Activated CD4-positive, alpha-beta T cell treated with anti-CD3 and anti-CD28 coated beads for 48 hours (primary cell): ENCODE measurements at regions not wholly inside any gene's neighbourhood (a gene's known extent, or its start where the extent isn't known, plus 50 kb on each side); places are given as distances from the start of the nearest gene placed in this dataset.

ENCODE experiments used
- DNase-seq: peaks from one replicate; pipeline ENCODE4 v3.0.0-alpha.2; 2020

- no peak for DNase-seq
Observed at GRCh38 chr3:106184540-106185457, 316.0 kb upstream of the CBLB start.

GRCh38 chr3:106185949-106186348 lies 317.1 kb upstream of the CBLB start:
- no peak for DNase-seq

GRCh38 chr3:106190296-106190695 lies 321.5 kb upstream of the CBLB start:
- DNase-seq, result no peak

- no peak for DNase-seq
Observed at GRCh38 chr3:106191211-106191610, 322.4 kb upstream of the CBLB start.

- no peak for DNase-seq
Observed at GRCh38 chr3:106191913-106192312, 323.1 kb upstream of the CBLB start.

GRCh38 chr3:106193876-106194275 lies 325.1 kb upstream of the CBLB start:
- no peak for DNase-seq

GRCh38 chr3:106194726-106195125 lies 325.9 kb upstream of the CBLB start:
- no peak for DNase-seq

- no peak for DNase-seq
Observed at GRCh38 chr3:106197532-106198194, 328.9 kb upstream of the CBLB start.

- no peak for DNase-seq
Observed at GRCh38 chr3:106204160-106204868, 335.5 kb upstream of the CBLB start.

- DNase-seq, result peak; percentile 23
Observed at GRCh38 chr3:106206146-106206545, 337.3 kb upstream of the CBLB start.

- DNase-seq, result no peak
Observed at GRCh38 chr3:106206613-106207012, 337.8 kb upstream of the CBLB start.

- no peak for DNase-seq
Observed at GRCh38 chr3:106208251-106208650, 339.4 kb upstream of the CBLB start.

- no peak for DNase-seq
Observed at GRCh38 chr3:106208967-106209366, 340.2 kb upstream of the CBLB start.

- no peak for DNase-seq
Observed at GRCh38 chr3:106209482-106209881, 340.7 kb upstream of the CBLB start.

GRCh38 chr3:106210923-106211322 lies 342.1 kb upstream of the CBLB start:
- no peak for DNase-seq

GRCh38 chr3:106212665-106213222 lies 343.9 kb upstream of the CBLB start:
- no peak for DNase-seq

GRCh38 chr3:106213954-106214353 lies 345.1 kb upstream of the CBLB start:
- DNase-seq, result no peak

GRCh38 chr3:106214641-106215040 lies 345.8 kb upstream of the CBLB start:
- DNase-seq, result no peak

GRCh38 chr3:106215047-106215446 lies 346.2 kb upstream of the CBLB start:
- DNase-seq, result peak; percentile 60

GRCh38 chr3:106217745-106218144 lies 348.9 kb upstream of the CBLB start:
- DNase-seq, result no peak

- no peak for DNase-seq
Observed at GRCh38 chr3:106227068-106227467, 358.3 kb upstream of the CBLB start.

- no peak for DNase-seq
Observed at GRCh38 chr3:106228271-106228670, 359.5 kb upstream of the CBLB start.
